ENCODE measurements at regions not wholly inside any gene's neighbourhood (a gene's known extent, or its start where the extent isn't known, plus 50 kb on each side); places are given as distances from the start of the nearest gene placed in this dataset.
A peak's percentile ranks its signal among the peaks of the same experiment; 100 is the strongest.

GRCh38 chr13:39810091-39810877, 154.8 kb downstream of the COG6 start:
- 88 to 89% methylated on average over 10 of the region's 10 CpGs for WGBS, 2 donors
- H3K4me3 ChIP-seq = no peak overlapping the region
- DNase-seq = no peak
- no peaks in the 10 kb centered on the region for H3K27me3 ChIP-seq
- no peaks in the 10 kb centered on the region for H3K4me1 ChIP-seq
- intact Hi-C loops (cut with DNase I) = no loop called here
- H3K36me3 ChIP-seq = no peaks in the 10 kb centered on the region
- ATAC-seq = peak in 1 of 8 donors; percentile 20
- H3K27ac ChIP-seq = no peak overlapping the region
- TF ChIP-seq, protein P1, sequence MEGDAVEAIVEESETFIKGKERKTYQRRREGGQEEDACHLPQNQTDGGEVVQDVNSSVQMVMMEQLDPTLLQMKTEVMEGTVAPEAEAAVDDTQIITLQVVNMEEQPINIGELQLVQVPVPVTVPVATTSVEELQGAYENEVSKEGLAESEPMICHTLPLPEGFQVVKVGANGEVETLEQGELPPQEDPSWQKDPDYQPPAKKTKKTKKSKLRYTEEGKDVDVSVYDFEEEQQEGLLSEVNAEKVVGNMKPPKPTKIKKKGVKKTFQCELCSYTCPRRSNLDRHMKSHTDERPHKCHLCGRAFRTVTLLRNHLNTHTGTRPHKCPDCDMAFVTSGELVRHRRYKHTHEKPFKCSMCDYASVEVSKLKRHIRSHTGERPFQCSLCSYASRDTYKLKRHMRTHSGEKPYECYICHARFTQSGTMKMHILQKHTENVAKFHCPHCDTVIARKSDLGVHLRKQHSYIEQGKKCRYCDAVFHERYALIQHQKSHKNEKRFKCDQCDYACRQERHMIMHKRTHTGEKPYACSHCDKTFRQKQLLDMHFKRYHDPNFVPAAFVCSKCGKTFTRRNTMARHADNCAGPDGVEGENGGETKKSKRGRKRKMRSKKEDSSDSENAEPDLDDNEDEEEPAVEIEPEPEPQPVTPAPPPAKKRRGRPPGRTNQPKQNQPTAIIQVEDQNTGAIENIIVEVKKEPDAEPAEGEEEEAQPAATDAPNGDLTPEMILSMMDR (IDR thresholded peaks at IDR 0.05) = no peak
- H3K9me3 ChIP-seq = no peaks in the 10 kb centered on the region

- ATAC-seq = peak in 1 of 8 donors; percentile 59
- Histone ChIP-seq H3K9me3 (no peaks in the 10 kb centered on the region), H3K27ac (no peak overlapping the region), H3K27me3 (no peaks in the 10 kb centered on the region), H3K36me3 (no peaks in the 10 kb centered on the region), H3K4me1 (no peaks in the 10 kb centered on the region), H3K4me3 (no peak overlapping the region)
- 86 to 87% methylated on average over 6 of the region's 6 CpGs for WGBS, 2 donors
- TF ChIP-seq, protein P1 (IDR thresholded peaks at IDR 0.05) = no peak
- intact Hi-C loops (cut with DNase I) = no loop called here
- no peak for DNase-seq
These were observed 155.6 kb downstream of the COG6 start for GRCh38 chr13:39811051-39811450.

DNA sequence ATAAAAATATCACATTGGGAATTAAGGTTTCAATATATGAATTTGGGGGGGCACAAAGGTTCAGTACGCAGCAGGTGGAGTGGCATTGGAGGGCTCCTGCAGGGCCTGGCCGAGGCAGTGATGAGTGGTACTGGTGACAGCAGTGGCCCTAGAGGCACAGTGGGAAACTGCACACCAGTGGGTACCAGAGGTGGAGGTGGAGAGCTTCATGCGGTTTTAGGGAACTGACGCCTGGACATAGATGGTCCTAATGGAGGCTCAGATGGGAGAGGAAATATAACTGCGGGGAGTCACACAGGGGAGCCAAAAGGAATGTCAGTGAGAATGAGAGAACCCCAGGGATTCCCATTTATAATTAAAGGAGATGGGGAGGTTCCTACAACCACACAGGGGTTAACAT, 156.2 kb downstream of the COG6 start:
- WGBS, 2 donors = 95 to 97% methylated on average over 5 of the region's 5 CpGs
- no peak overlapping the region for H3K4me3 ChIP-seq
- intact Hi-C loops (cut with DNase I) = no loop called here
- no peak overlapping the region for H3K27ac ChIP-seq
- DNase-seq = no peak
- ATAC-seq = no peak
- TF ChIP-seq, protein P1 (IDR thresholded peaks at IDR 0.05) = no peak
- no peaks in the 10 kb centered on the region for H3K27me3 ChIP-seq
- H3K9me3 ChIP-seq = no peaks in the 10 kb centered on the region
- H3K36me3 ChIP-seq = no peaks in the 10 kb centered on the region
- no peaks in the 10 kb centered on the region for H3K4me1 ChIP-seq

- Histone ChIP-seq H3K4me3 (no peak overlapping the region), H3K9me3 (no peaks in the 10 kb centered on the region), H3K4me1 (no peaks in the 10 kb centered on the region), H3K36me3 (no peaks in the 10 kb centered on the region), H3K27ac (no peak overlapping the region), H3K27me3 (no peaks in the 10 kb centered on the region)
- DNase-seq (no peak), ATAC-seq (peak in 2 of 8 donors; percentile 46 to 58)
- TF ChIP-seq, protein P1 (IDR thresholded peaks at IDR 0.05) = peak in 3 of 9 donors; percentile 13 to 25 (median 22)
- intact Hi-C loops (cut with DNase I) = no loop called here
- 52 to 53% methylated on average over 5 of the region's 5 CpGs for WGBS, 2 donors
These were observed 160.1 kb downstream of the COG6 start for GRCh38 chr13:39815345-39816111.

All from heart right ventricle (tissue), 16 donors.